Muscle of back (tissue), 3 donors: ENCODE measurements at regions not wholly inside any gene's neighbourhood (a gene's known extent, or its start where the extent isn't known, plus 50 kb on each side); places are given as distances from the start of the nearest gene placed in this dataset.
"Not testable (repeated sequence)": the region's sequence is repeated elsewhere in the genome, so short reads cannot be mapped to it uniquely, and the experiment has no call there.

Experiments used
- DNase-seq, 3 donors: peaks; one replicate each; pipeline versions ENCODE4 v3.0.0 to v3.0.0-alpha.2; 2013

GRCh38 chr20:1845163-1845523 is 50.1 kb upstream of the SIRPA start:
- DNase-seq: no peak

- peak; percentile 54 to 76 (median 58) for DNase-seq
Observed at GRCh38 chr20:1844325-1845162, 50.7 kb upstream of the SIRPA start.

DNA sequence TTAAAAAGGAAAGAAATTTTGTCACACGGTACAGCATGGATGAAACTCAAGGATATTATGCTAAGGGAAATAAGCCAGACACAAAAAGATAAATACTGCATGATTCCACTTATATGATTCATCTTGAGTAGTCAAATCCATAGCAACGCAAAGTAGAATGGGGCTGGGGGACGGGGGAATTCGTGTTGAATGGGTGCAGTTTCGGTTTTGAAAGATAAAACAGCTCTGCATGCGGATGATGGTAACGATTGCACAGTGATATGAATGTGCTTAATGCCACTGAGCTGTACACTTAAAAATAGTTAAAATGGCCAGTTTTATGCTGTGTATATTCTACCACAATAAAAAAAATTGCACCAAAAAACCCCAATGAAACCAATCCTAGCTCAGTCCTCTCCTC is 52.9 kb upstream of the SIRPA start:
- no peak for DNase-seq

DNA sequence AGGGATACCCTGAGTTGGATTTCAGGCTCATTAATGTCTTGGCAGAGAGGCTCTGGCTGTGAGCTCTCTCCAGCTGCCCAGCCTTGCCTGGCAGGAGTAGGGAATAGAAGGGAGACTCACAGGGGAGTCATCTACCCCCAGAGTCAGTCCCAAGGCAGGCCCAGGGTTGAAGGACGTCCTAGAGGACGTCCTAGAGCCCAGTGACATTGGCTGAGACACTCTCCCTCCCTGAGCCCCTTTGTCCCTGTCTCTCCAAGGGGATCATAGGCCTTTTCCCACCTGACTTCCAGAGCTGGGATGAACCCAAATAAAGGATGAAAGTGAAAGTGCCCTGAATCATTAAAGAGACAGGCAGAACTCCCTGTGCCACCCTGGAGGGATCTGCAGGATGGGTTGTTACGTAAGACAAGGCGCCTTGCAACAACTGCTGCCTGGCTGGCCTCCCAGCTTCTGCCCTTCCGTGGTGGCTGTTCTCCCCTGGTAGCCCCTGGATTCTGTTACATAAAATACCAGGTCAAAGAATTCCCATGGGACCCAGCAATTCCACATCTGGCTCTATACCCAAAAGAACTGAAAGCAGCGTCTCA is 53.6 kb upstream of the SIRPA start:
- DNase-seq: no peak

DNA sequence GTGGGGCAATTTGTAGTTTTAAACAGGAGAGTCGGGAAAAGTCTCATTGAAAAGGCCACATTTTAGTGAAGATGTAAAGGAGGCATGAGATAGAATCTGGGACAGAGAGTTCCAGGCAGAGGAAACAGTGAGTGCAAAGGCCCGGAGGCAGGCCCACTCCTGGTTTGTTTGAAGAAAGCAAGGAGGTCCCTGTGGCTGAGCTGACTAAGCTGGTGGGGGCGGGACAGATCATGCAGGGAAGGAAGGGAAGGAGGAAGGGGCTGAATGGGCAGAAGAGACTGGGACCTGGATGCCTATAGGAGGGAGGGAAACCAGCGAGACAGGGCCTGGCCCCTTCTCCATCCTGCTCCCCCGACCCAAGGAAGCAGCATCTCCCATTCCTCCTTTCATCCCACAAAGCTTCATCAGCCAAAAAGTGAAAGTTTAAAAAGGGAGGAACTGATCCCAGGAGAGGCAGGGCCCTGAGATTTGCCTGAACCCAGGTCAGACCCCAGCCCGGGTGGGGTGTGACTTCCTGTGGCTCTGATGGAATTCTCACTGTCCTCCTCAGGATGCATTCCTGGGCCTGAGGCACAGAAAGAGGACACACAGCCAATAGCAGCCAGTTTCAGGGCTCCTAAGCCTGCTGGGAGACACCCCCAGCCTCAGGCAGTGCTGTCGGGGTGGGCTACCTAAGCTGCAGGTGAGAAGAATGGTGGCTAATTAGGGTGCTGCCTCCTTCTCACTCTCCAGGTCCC is 54.2 kb upstream of the SIRPA start:
- DNase-seq: no peak

- not testable (repeated sequence) for DNase-seq
Observed at GRCh38 chr20:1839376-1840317, 55.6 kb upstream of the SIRPA start.

GRCh38 chr20:1838556-1839279 is 56.5 kb upstream of the SIRPA start:
- no peak for DNase-seq

DNA sequence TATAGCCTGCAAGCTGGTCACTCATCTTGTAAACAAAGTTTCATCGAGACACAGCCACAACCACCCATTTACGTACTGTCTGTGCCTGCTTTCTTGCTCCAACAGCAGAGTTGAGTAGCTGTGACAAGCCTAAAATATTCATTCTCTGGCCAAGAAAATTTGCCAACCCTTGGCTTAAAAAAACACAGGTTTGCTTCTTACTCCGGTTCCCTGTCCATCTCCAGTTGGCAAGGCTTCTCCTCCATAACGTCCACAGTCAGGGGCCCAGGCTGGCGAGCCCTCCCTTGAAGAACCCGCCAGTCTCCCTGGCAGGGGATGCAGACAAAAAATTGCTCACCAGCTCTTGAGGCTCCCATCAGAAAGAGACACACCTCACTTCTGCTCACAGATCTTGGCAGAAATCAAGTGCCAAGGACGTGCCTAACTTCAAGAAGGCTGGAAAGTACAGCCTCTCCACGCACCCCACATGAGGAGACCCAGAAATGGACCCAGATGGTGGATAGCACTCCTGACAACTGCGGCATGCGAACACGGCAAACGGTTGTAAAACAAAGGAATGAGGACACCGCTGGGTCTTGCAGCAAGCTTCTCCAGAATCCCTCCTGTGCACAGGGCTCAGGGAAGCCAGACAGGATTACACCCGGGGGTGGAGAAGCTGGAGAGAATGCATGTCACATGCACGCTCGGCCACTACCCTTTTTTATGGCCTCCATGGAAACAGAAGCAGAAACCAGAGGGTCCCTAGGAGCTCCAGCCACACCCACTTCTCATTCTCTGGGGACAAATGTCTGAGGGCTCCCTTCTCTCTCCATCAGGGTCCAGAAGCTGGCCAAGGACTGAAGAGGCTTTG is 59.8 kb upstream of the SIRPA start:
- DNase-seq: no peak

DNA sequence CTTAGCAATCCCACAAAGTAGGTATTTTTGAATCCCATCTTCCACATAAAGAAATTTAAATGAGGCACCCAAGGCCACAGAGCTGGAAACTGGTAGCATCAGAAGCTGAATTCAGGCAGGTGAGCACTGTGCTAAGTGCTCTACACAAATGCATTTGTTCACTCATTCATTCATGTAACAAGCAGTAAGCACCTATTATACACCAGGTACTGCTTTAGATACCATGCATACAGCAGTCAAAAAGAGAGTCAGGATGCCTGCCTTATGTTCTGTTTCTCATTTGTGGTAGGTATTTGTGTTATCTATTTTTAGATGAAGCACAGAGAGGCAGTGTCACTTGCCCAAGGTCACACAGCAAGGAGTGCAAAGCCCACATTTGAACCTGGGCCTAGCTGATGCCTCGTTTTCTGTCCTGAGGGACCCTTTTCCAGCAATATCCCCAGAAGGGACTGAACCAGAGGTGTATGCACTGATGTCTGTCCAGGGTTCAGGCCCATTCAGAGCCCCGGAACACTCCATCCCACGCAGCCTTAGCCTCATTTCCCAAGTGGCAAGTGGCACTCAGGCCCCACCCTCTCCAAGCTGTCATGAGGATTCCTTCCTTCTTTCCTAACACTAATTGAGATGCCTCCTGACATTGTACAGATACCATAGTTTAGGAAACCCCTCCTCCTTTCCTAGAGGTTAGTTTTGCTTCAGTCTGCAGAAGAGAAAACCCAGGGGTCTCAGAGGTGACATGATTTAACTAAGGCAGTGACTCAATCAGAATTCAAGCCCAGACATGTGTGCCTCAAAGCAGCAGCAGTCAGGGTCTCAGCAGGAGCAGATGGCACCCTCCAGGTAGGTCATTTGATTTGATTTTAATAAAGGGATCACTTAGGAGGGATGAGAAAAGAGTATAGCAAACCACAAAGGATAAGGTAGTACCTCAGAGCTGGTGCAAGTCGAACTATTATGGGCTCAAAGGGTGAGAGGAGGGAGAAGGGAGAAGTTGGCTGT is 61.2 kb upstream of the SIRPA start:
- DNase-seq: no peak

DNA sequence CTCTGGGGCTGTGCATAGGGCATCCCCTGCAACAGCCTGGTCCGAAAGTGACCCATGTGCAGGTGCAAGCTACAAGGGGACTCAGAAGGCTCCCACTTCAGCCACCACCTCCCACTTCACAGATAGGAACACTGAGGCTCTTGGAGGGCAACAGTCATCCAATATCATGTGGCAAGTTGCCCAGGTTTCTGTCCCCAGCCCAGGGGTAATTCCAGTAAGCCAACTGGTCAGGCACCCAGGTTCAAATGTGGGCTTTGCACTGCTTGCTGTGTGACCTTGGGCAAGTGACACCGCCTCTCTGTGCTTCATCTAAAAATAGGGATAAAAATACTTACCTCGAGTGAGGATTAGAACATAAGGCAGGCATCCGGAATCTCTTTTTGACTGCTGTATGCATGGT is 62.0 kb upstream of the SIRPA start:
- no peak for DNase-seq

GRCh38 chr20:1832634-1833033 is 62.6 kb upstream of the SIRPA start:
- no peak for DNase-seq

GRCh38 chr20:1831606-1832005 is 63.6 kb upstream of the SIRPA start:
- DNase-seq: no peak

- no peak for DNase-seq
Observed at GRCh38 chr20:1831096-1831495, 64.1 kb upstream of the SIRPA start.

DNA sequence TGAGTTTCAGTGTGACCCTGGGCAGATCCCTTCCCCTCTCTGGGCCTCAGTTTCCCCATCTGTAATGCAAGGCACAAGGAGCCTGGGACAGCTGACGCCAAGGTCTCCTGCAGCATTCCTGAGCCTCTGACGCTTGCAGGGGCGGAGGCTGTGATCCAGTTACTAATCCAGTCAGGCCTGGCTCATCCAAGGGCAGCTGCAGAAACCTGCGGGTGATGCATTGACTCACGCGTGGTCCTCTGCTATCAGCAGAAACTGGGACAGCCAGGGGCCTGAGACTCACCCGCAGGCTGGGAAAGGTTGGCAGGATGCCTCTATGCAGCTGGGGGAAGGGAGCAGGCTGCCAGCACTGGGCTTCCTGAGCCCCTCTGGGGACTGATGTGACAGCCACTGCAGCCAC is 65.0 kb upstream of the SIRPA start:
- peak; percentile 43 to 90 (median 63) for DNase-seq

- DNase-seq: no peak
Observed at GRCh38 chr20:1829531-1829930, 65.7 kb upstream of the SIRPA start.

DNA sequence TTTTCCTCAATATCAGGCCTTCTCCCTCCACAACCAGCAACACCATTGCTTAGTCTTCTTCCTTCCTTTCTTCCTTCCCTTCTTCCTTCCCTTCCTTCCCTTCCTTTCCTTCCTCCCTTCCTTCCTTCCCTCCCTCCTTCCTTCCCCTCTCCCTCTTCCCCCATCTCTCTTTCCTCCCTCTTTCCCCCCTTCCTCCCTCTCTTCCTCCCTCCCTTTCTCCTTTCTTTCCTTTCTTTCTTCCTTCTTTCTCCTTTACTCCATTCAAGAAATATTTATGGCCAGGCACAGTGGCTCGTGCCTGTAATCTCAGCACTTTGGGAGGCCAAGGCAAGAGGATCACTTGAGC is 66.4 kb upstream of the SIRPA start:
- no peak for DNase-seq

DNA sequence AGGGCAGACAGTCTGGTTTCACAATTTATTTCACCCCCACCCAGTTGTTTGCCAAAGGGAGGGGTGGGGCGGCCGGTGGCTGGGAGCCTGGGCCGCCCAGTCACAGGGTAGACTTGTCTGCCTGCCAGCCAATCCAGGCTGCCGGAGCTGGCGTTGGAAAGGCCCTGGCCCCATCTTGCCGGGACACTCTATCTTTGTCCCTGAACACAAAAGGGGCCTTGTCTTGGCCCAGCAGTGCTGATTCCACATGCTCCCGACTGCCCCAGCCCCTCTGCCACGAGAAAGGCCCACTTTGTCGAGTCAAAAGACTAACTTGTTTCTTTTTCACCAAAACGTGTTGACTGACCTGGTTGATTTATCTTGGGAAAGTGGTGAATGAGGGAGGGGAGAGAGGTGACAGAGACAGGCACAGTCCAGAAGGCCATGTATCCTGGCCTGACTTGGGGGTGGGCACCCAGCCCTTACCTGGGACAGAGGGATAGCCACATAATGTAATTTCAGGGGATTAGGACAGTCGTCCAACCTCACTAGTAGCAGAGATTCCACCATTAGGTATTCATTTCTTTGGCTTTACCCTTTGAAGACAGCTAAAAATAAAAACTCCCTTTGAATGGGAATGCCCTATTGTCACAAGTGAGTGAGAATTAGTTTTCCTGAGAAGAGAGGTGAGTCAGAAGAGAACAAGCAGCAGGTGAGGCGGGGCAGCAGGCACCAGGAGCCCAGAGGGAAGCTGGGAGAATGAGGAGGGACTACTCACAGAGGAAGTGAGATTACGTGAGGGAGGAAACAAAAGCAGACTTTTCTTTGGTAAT is 67.0 kb upstream of the SIRPA start:
- DNase-seq: no peak

- no peak for DNase-seq
Observed at GRCh38 chr20:1827510-1827973, 67.7 kb upstream of the SIRPA start.
